ENCODE measurements at regions not wholly inside any gene's neighbourhood (a gene's known extent, or its start where the extent isn't known, plus 50 kb on each side); places are given as distances from the start of the nearest gene placed in this dataset.

DNA sequence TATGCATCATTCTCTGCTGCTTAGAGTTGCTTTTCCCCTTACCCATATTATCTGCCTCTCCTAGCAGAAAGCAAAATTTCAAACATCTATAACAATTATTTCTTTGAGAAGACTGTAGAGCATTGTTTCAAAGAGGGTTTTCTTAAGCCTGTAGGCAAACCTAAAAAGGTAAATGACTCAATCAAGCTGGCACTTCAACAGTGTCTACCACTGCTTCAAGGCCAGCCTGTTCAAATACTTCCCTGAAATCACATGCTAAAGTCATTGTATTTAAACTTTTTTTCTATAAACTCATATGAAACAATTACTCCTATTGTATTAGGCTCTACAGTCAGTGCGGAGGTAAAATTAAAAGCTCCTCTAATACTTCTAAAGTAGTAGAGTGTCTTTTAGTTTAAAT lies 87.1 kb downstream of the OGFRL1 start:
- H3K4me3 Mint-ChIP-seq: no peak overlapping the region
- DNase-seq (ENCODE audit: extremely low spot score, unreplicated experiment): no peak
- no peak overlapping the region for H3K27ac Mint-ChIP-seq
- no peak for TF ChIP-seq CTCF (conservative IDR thresholded peaks at IDR 0.05)
- H3K27me3 Mint-ChIP-seq: no peaks in the 10 kb centered on the region
- peaks cover 9% of the 10 kb centered on the region for H3K36me3 Mint-ChIP-seq
- no peaks in the 10 kb centered on the region for H3K4me1 Mint-ChIP-seq (ENCODE audit: unreplicated experiment)
- H3K9me3 Mint-ChIP-seq: no peaks in the 10 kb centered on the region

- H3K27me3 Mint-ChIP-seq: no peaks in the 10 kb centered on the region
- no peak for TF ChIP-seq CTCF (conservative IDR thresholded peaks at IDR 0.05)
- no peak overlapping the region for H3K27ac Mint-ChIP-seq
- no peaks in the 10 kb centered on the region for H3K4me1 Mint-ChIP-seq (ENCODE audit: unreplicated experiment)
- H3K36me3 Mint-ChIP-seq: peaks cover 9% of the 10 kb centered on the region
- H3K9me3 Mint-ChIP-seq: no peaks in the 10 kb centered on the region
- no peak for DNase-seq (ENCODE audit: extremely low spot score, unreplicated experiment)
- H3K4me3 Mint-ChIP-seq: no peak overlapping the region
Measured at GRCh38 chr6:71376830-71377229, 88.2 kb downstream of the OGFRL1 start.

- Mint-ChIP-seq H3K9me3 (no peaks in the 10 kb centered on the region), H3K4me1 (ENCODE audit: unreplicated experiment) (peaks cover 12% of the 10 kb centered on the region), H3K36me3 (peaks cover 5% of the 10 kb centered on the region), H3K4me3 (no peak overlapping the region), H3K27ac (no peak overlapping the region), H3K27me3 (no peaks in the 10 kb centered on the region)
- no peak for TF ChIP-seq CTCF (conservative IDR thresholded peaks at IDR 0.05)
- no peak for DNase-seq (ENCODE audit: extremely low spot score, unreplicated experiment)
Measured at GRCh38 chr6:71383476-71383875, 94.9 kb downstream of the OGFRL1 start.

GRCh38 chr6:71383901-71384489 lies 95.4 kb downstream of the OGFRL1 start:
- no peaks in the 10 kb centered on the region for H3K27me3 Mint-ChIP-seq
- no peak overlapping the region for H3K4me3 Mint-ChIP-seq
- DNase-seq (ENCODE audit: extremely low spot score, unreplicated experiment): no peak
- no peaks in the 10 kb centered on the region for H3K9me3 Mint-ChIP-seq
- peaks cover 13% of the 10 kb centered on the region for H3K4me1 Mint-ChIP-seq (ENCODE audit: unreplicated experiment)
- peak; percentile 87 for TF ChIP-seq CTCF (conservative IDR thresholded peaks at IDR 0.05)
- H3K36me3 Mint-ChIP-seq: peaks cover under 1% of the 10 kb centered on the region
- no peak overlapping the region for H3K27ac Mint-ChIP-seq

- DNase-seq (ENCODE audit: extremely low spot score, unreplicated experiment): no peak
- TF ChIP-seq CTCF (conservative IDR thresholded peaks at IDR 0.05): no peak
- Mint-ChIP-seq H3K27ac (no peak overlapping the region), H3K4me3 (no peak overlapping the region), H3K36me3 (no peaks in the 10 kb centered on the region), H3K27me3 (no peaks in the 10 kb centered on the region), H3K9me3 (no peaks in the 10 kb centered on the region), H3K4me1 (ENCODE audit: unreplicated experiment) (peaks cover 17% of the 10 kb centered on the region)
Measured at GRCh38 chr6:71385111-71385822, 96.7 kb downstream of the OGFRL1 start.

Data from type B pancreatic cell (in vitro differentiated cells).